ENCODE measurements at regions not wholly inside any gene's neighbourhood (a gene's known extent, or its start where the extent isn't known, plus 50 kb on each side); places are given as distances from the start of the nearest gene placed in this dataset.

GRCh38 chr2:65868177-65868576 lies 435.8 kb upstream of the SPRED2 start:
- Histone ChIP-seq H3K27me3 (peaks cover 0 to 2% (median 0%) of the 10 kb centered on the region in 3 donors), H3K4me1 (peaks cover 0 to 6% of the 10 kb centered on the region in 2 donors), H3K36me3 (no peaks in the 10 kb centered on the region), H3K9me3 (no peaks in the 10 kb centered on the region), H3K4me3 (no peak overlapping the region), H3K27ac (no peak overlapping the region)
- ATAC-seq (no peak), DNase-seq (no peak)
- intact Hi-C loops (cut with DNase I; ENCODE audit: low total_unique reads), result no loop called here
- in situ Hi-C loops (cut with MboI; ENCODE audit: low sequenced_read_pairs in 4 of 4), result no loop called here
- no peak for TF ChIP-seq CTCF (IDR thresholded peaks at IDR 0.05 in 4 of 5, conservative IDR thresholded peaks at IDR 0.05 in 1 of 5)
- no peak for TF ChIP-seq POLR2A (IDR thresholded peaks at IDR 0.05)

- peaks cover 0 to 6% of the 10 kb centered on the region in 2 donors for H3K4me1 ChIP-seq
- ATAC-seq (no peak), DNase-seq (no peak)
- peaks cover 0 to 2% (median 0%) of the 10 kb centered on the region in 3 donors for H3K27me3 ChIP-seq
- in situ Hi-C loops (cut with MboI; ENCODE audit: low sequenced_read_pairs in 4 of 4) (no loop called here), intact Hi-C loops (cut with DNase I; ENCODE audit: low total_unique reads) (no loop called here)
- no peak overlapping the region for H3K27ac ChIP-seq
- TF ChIP-seq CTCF (IDR thresholded peaks at IDR 0.05 in 4 of 5, conservative IDR thresholded peaks at IDR 0.05 in 1 of 5) (no peak), POLR2A (IDR thresholded peaks at IDR 0.05) (no peak)
- no peaks in the 10 kb centered on the region for H3K9me3 ChIP-seq
- H3K4me3 ChIP-seq, result no peak overlapping the region
- H3K36me3 ChIP-seq, result no peaks in the 10 kb centered on the region
These were observed 435.0 kb upstream of the SPRED2 start for GRCh38 chr2:65867446-65867845.

- no peak overlapping the region for H3K27ac ChIP-seq
- H3K9me3 ChIP-seq, result no peaks in the 10 kb centered on the region
- peaks cover 0 to 2% (median 0%) of the 10 kb centered on the region in 3 donors for H3K27me3 ChIP-seq
- in situ Hi-C loops (cut with MboI; ENCODE audit: low sequenced_read_pairs in 4 of 4) (no loop called here), intact Hi-C loops (cut with DNase I; ENCODE audit: low total_unique reads) (no loop called here)
- ATAC-seq (no peak), DNase-seq (no peak)
- H3K4me1 ChIP-seq, result peaks cover 0 to 6% of the 10 kb centered on the region in 2 donors
- H3K4me3 ChIP-seq, result no peak overlapping the region
- TF ChIP-seq CTCF (IDR thresholded peaks at IDR 0.05 in 4 of 5, conservative IDR thresholded peaks at IDR 0.05 in 1 of 5) (no peak), POLR2A (IDR thresholded peaks at IDR 0.05) (no peak)
- H3K36me3 ChIP-seq, result no peaks in the 10 kb centered on the region
These were observed 433.7 kb upstream of the SPRED2 start for GRCh38 chr2:65866148-65866547.

- H3K36me3 ChIP-seq, result no peaks in the 10 kb centered on the region
- H3K4me1 ChIP-seq, result peaks cover 0 to 6% of the 10 kb centered on the region in 2 donors
- H3K27me3 ChIP-seq, result peaks cover 0 to 2% (median 0%) of the 10 kb centered on the region in 3 donors
- no peak overlapping the region for H3K27ac ChIP-seq
- in situ Hi-C loops (cut with MboI; ENCODE audit: low sequenced_read_pairs in 4 of 4), result no loop called here
- no peaks in the 10 kb centered on the region for H3K9me3 ChIP-seq
- no peak for TF ChIP-seq POLR2A (IDR thresholded peaks at IDR 0.05)
- no peak overlapping the region for H3K4me3 ChIP-seq
- no peak for DNase-seq
- intact Hi-C loops (cut with DNase I; ENCODE audit: low total_unique reads), result no loop called here
- no peak for ATAC-seq
These were observed 432.2 kb upstream of the SPRED2 start for GRCh38 chr2:65864619-65865018.

- no peak for TF ChIP-seq POLR2A (IDR thresholded peaks at IDR 0.05)
- TF ChIP-seq CTCF (IDR thresholded peaks at IDR 0.05 in 4 of 5, conservative IDR thresholded peaks at IDR 0.05 in 1 of 5), result no peak
- in situ Hi-C loops (cut with MboI; ENCODE audit: low sequenced_read_pairs in 4 of 4), result no loop called here
- ATAC-seq, result no peak
- no peaks in the 10 kb centered on the region for H3K9me3 ChIP-seq
- intact Hi-C loops (cut with DNase I; ENCODE audit: low total_unique reads), result no loop called here
- H3K27me3 ChIP-seq, result peaks cover 0 to 2% (median 0%) of the 10 kb centered on the region in 3 donors
- no peak for DNase-seq
- no peak overlapping the region for H3K27ac ChIP-seq
- H3K4me1 ChIP-seq, result peaks cover 0 to under 1% of the 10 kb centered on the region in 2 donors
- H3K4me3 ChIP-seq, result no peak overlapping the region
- H3K36me3 ChIP-seq, result no peaks in the 10 kb centered on the region
These were observed 431.3 kb upstream of the SPRED2 start for GRCh38 chr2:65863713-65864112.
